ENCODE measurements at regions not wholly inside any gene's neighbourhood (a gene's known extent, or its start where the extent isn't known, plus 50 kb on each side); places are given as distances from the start of the nearest gene placed in this dataset.

GRCh38 chr21:27691516-27691915 lies 724.6 kb upstream of the ADAMTS5 start:
- DNase-seq (ENCODE audit: low spot score) = no peak

GRCh38 chr21:27691006-27691405 lies 724.1 kb upstream of the ADAMTS5 start:
- no peak for DNase-seq (ENCODE audit: low spot score)

- DNase-seq (ENCODE audit: low spot score) = no peak
Observed at GRCh38 chr21:27690426-27690825, 723.5 kb upstream of the ADAMTS5 start.

- DNase-seq (ENCODE audit: low spot score) = no peak
Observed at GRCh38 chr21:27688773-27689172, 721.9 kb upstream of the ADAMTS5 start.

GRCh38 chr21:27683292-27683691 lies 716.4 kb upstream of the ADAMTS5 start:
- no peak for DNase-seq (ENCODE audit: low spot score)

GRCh38 chr21:27681841-27682240 lies 715.0 kb upstream of the ADAMTS5 start:
- no peak for DNase-seq (ENCODE audit: low spot score)

GRCh38 chr21:27681038-27681437 lies 714.1 kb upstream of the ADAMTS5 start:
- DNase-seq (ENCODE audit: low spot score) = no peak

- no peak for DNase-seq (ENCODE audit: low spot score)
Observed at GRCh38 chr21:27680181-27680580, 713.3 kb upstream of the ADAMTS5 start.

GRCh38 chr21:27678511-27678910 lies 711.6 kb upstream of the ADAMTS5 start:
- no peak for DNase-seq (ENCODE audit: low spot score)

GRCh38 chr21:27677546-27677945 lies 710.7 kb upstream of the ADAMTS5 start:
- DNase-seq (ENCODE audit: low spot score) = no peak

- no peak for DNase-seq (ENCODE audit: low spot score)
Observed at GRCh38 chr21:27675306-27675705, 708.4 kb upstream of the ADAMTS5 start.

GRCh38 chr21:27674041-27674615 lies 707.2 kb upstream of the ADAMTS5 start:
- no peak for DNase-seq (ENCODE audit: low spot score)

- no peak for DNase-seq (ENCODE audit: low spot score)
Observed at GRCh38 chr21:27673581-27673980, 706.7 kb upstream of the ADAMTS5 start.

- DNase-seq (ENCODE audit: low spot score) = no peak
Observed at GRCh38 chr21:27671207-27671606, 704.3 kb upstream of the ADAMTS5 start.

GRCh38 chr21:27653481-27653880 lies 686.6 kb upstream of the ADAMTS5 start:
- no peak for DNase-seq (ENCODE audit: low spot score)

- no peak for DNase-seq (ENCODE audit: low spot score)
Observed at GRCh38 chr21:27649762-27650161, 682.9 kb upstream of the ADAMTS5 start.

- DNase-seq (ENCODE audit: low spot score) = no peak
Observed at GRCh38 chr21:27649323-27649722, 682.4 kb upstream of the ADAMTS5 start.

GRCh38 chr21:27648560-27648959 lies 681.7 kb upstream of the ADAMTS5 start:
- DNase-seq (ENCODE audit: low spot score) = no peak

GRCh38 chr21:27647921-27648320 lies 681.0 kb upstream of the ADAMTS5 start:
- no peak for DNase-seq (ENCODE audit: low spot score)

- DNase-seq (ENCODE audit: low spot score) = no peak
Observed at GRCh38 chr21:27647401-27647800, 680.5 kb upstream of the ADAMTS5 start.

- no peak for DNase-seq (ENCODE audit: low spot score)
Observed at GRCh38 chr21:27646691-27647090, 679.8 kb upstream of the ADAMTS5 start.

- DNase-seq (ENCODE audit: low spot score) = no peak
Observed at GRCh38 chr21:27646056-27646455, 679.2 kb upstream of the ADAMTS5 start.

GRCh38 chr21:27645285-27645684 lies 678.4 kb upstream of the ADAMTS5 start:
- DNase-seq (ENCODE audit: low spot score) = no peak

GRCh38 chr21:27643326-27643725 lies 676.4 kb upstream of the ADAMTS5 start:
- no peak for DNase-seq (ENCODE audit: low spot score)

- DNase-seq (ENCODE audit: low spot score) = no peak
Observed at GRCh38 chr21:27639286-27639685, 672.4 kb upstream of the ADAMTS5 start.
